Sigmoid colon (tissue), 6 donors: ENCODE measurements at regions not wholly inside any gene's neighbourhood (a gene's known extent, or its start where the extent isn't known, plus 50 kb on each side); places are given as distances from the start of the nearest gene placed in this dataset.
"Not testable (repeated sequence)": the region's sequence is repeated elsewhere in the genome, so short reads cannot be mapped to it uniquely, and the experiment has no call there.

ENCODE experiments used
- DNase-seq: peaks from one replicate; pipeline ENCODE4 v3.0.0-alpha.2; 2019
- H3K27ac ChIP-seq, 4 donors: fragments of 200-600 bp; sonication (generic); one replicate each; pipeline ENCODE4 v1.5.1; 2016 to 2019; ENCODE audit warnings: mild to moderate bottlenecking in 1 of 4
- H3K27me3 ChIP-seq, 3 donors: fragments of 200-600 bp; sonication (generic); one replicate each; pipeline ENCODE4 v1.5.1; 2019; ENCODE audit warnings: mild to moderate bottlenecking in 1 of 3
- H3K36me3 ChIP-seq, 4 donors: fragments of 200-600 bp; sonication (generic); one replicate each; pipeline ENCODE4 v1.5.1; 2016 to 2019
- H3K4me1 ChIP-seq, 4 donors: fragments of 200-600 bp; sonication (generic); one replicate each; pipeline ENCODE4 v1.5.1; 2017 to 2019
- H3K4me3 ChIP-seq, 4 donors: fragments of 200-600 bp; sonication (generic); one replicate each; pipeline ENCODE4 v1.5.1; 2017 to 2019; ENCODE audit warnings: mild to moderate bottlenecking in 2 of 4, moderate library complexity in 1 of 4
- H3K9me3 ChIP-seq, 4 donors: fragments of 200-600 bp in 3 of 4; sonication (generic) in 3 of 4; one replicate each; pipeline versions ENCODE4 v1.5.1 to v1.6.1; 2013 to 2019
- CTCF ChIP-seq, 4 experiments: fragments of 450-650 bp in 3 of 4; fragments of 200-600 bp in 1 of 4; IDR thresholded peaks; one replicate each; pipeline ENCODE4 v1.5.1; 2016 to 2019; ENCODE audit warnings: antibody characterized with exemption in 4 of 4, mild to moderate bottlenecking in 3 of 4, moderate library complexity in 2 of 4
- EP300 ChIP-seq, 4 donors: sonication (generic); formaldehyde crosslinking; IDR thresholded peaks; one replicate each; pipeline ENCODE4 v1.6.1; 2017; ENCODE audit warnings: antibody characterized with exemption in 4 of 4
- POLR2A ChIP-seq, 2 donors: fragments of 450-650 bp; IDR thresholded peaks; one replicate each; pipeline ENCODE4 v1.6.1; 2016; ENCODE audit warnings: antibody characterized with exemption in 2 of 2, mild to moderate bottlenecking in 2 of 2, moderate library complexity in 2 of 2
- POLR2AphosphoS5 ChIP-seq, 4 donors: sonication (generic); formaldehyde crosslinking; IDR thresholded peaks; one replicate each; pipeline ENCODE4 v1.6.1; 2017; ENCODE audit warnings: antibody characterized with exemption in 4 of 4
- WGBS, 2 donors: extraction: QIAGEN DNeasy Blood & Tissue Kit; methylation state at CpG; one replicate each; pipeline ENCODE4 v1.1.7; 2013; 5-methylcytosine and 5-hydroxymethylcytosine counted together
- intact Hi-C: fragments of 100-400 bp; cut with DNase I; formaldehyde crosslinking; loops from one replicate; pipeline ENCODE4 v1.15.1; 2023
- donor health status: healthy with polysubstance abuse.
- donor health status: healthy.

- Histone ChIP-seq H3K36me3 (no peaks in the 10 kb centered on the region), H3K27ac (peak overlapping the region in 1 of 4 donors; percentile 51), H3K4me1 (peaks cover 0 to 9% (median 0%) of the 10 kb centered on the region in 4 donors), H3K27me3 (no peaks in the 10 kb centered on the region), H3K4me3 (peak overlapping the region in 3 of 4 donors; percentile 21 to 37 (median 30)), H3K9me3 (no peaks in the 10 kb centered on the region)
- intact Hi-C loops = loop anchor here (1.0 to 10.0 kb wide), 2 partner anchors 54 to 1390 kb away; no protein-coding TSS in a partner anchor
- no peak for DNase-seq
- TF ChIP-seq POLR2A (IDR thresholded peaks at IDR 0.05) (no peak), POLR2AphosphoS5 (IDR thresholded peaks at IDR 0.05) (no peak), EP300 (IDR thresholded peaks at IDR 0.05) (no peak), CTCF (IDR thresholded peaks at IDR 0.05) (no peak)
- WGBS, 2 donors = 38 to 55% methylated on average over 3 of the region's 3 CpGs
These were observed 244.8 kb downstream of the MPDZ start for GRCh38 chr9:13034694-13035002.

GRCh38 chr9:13035822-13036221 is 243.7 kb downstream of the MPDZ start:
- DNase-seq = no peak
- Histone ChIP-seq H3K36me3 (no peaks in the 10 kb centered on the region), H3K27ac (no peak overlapping the region), H3K27me3 (no peaks in the 10 kb centered on the region), H3K9me3 (no peaks in the 10 kb centered on the region), H3K4me1 (peaks cover 0 to 9% (median 0%) of the 10 kb centered on the region in 4 donors), H3K4me3 (no peak overlapping the region)
- intact Hi-C loops = loop anchor here (10.0 kb wide), 1 partner anchor 1389 kb away; no protein-coding TSS in a partner anchor
- TF ChIP-seq CTCF (IDR thresholded peaks at IDR 0.05) (no peak), POLR2A (IDR thresholded peaks at IDR 0.05) (no peak), EP300 (IDR thresholded peaks at IDR 0.05) (no peak), POLR2AphosphoS5 (IDR thresholded peaks at IDR 0.05) (no peak)

- not testable (repeated sequence) for H3K4me1 ChIP-seq, H3K36me3 ChIP-seq, H3K4me3 ChIP-seq, H3K27ac ChIP-seq, DNase-seq, H3K27me3 ChIP-seq, H3K9me3 ChIP-seq
- intact Hi-C loops = loop anchor here (10.0 kb wide), 1 partner anchor 1387 kb away; no protein-coding TSS in a partner anchor
- WGBS, 2 donors = 86 to 92% methylated on average over 27 of the region's 27 CpGs
These were observed 241.7 kb downstream of the MPDZ start for GRCh38 chr9:13037808-13038207.

GRCh38 chr9:13047827-13048587 is 231.5 kb downstream of the MPDZ start:
- no peak overlapping the region for H3K4me3 ChIP-seq
- intact Hi-C loops = no loop called here
- no peaks in the 10 kb centered on the region for H3K9me3 ChIP-seq
- TF ChIP-seq POLR2AphosphoS5 (IDR thresholded peaks at IDR 0.05) = no peak
- TF ChIP-seq EP300 (IDR thresholded peaks at IDR 0.05) = no peak
- TF ChIP-seq CTCF (IDR thresholded peaks at IDR 0.05) = no peak
- TF ChIP-seq POLR2A (IDR thresholded peaks at IDR 0.05) = no peak
- 84 to 92% methylated on average over 5 of the region's 5 CpGs for WGBS, 2 donors
- H3K4me1 ChIP-seq = no peaks in the 10 kb centered on the region
- H3K27ac ChIP-seq = no peak overlapping the region
- H3K36me3 ChIP-seq = no peaks in the 10 kb centered on the region
- no peaks in the 10 kb centered on the region for H3K27me3 ChIP-seq
- no peak for DNase-seq

- Histone ChIP-seq H3K4me1 (no peaks in the 10 kb centered on the region), H3K36me3 (no peaks in the 10 kb centered on the region), H3K27ac (no peak overlapping the region), H3K4me3 (no peak overlapping the region), H3K9me3 (no peaks in the 10 kb centered on the region), H3K27me3 (no peaks in the 10 kb centered on the region)
- DNase-seq = no peak
- intact Hi-C loops = no loop called here
- TF ChIP-seq CTCF (IDR thresholded peaks at IDR 0.05) = no peak
- no peak for TF ChIP-seq POLR2AphosphoS5 (IDR thresholded peaks at IDR 0.05)
- no peak for TF ChIP-seq POLR2A (IDR thresholded peaks at IDR 0.05)
- no peak for TF ChIP-seq EP300 (IDR thresholded peaks at IDR 0.05)
- 67 to 75% methylated on average over 7 of the region's 7 CpGs for WGBS, 2 donors
These were observed 230.3 kb downstream of the MPDZ start for GRCh38 chr9:13049223-13049622.
